ENCODE measurements at regions not wholly inside any gene's neighbourhood (a gene's known extent, or its start where the extent isn't known, plus 50 kb on each side); places are given as distances from the start of the nearest gene placed in this dataset.
"Not testable (repeated sequence)": the region's sequence is repeated elsewhere in the genome, so short reads cannot be mapped to it uniquely, and the experiment has no call there.

- TF ChIP-seq CTCF (IDR thresholded peaks at IDR 0.05); CBX2 (IDR thresholded peaks at IDR 0.05; ENCODE audit: borderline replicate concordance, low read depth); NPAS2 (CRISPR knock-in tag; IDR thresholded peaks at IDR 0.05; ENCODE audit: borderline replicate concordance); SREBF2 (IDR thresholded peaks at IDR 0.05); POLR2A (IDR thresholded peaks at IDR 0.05; ENCODE audit: low read length); CHD4 (IDR thresholded peaks at IDR 0.05; ENCODE audit: borderline replicate concordance); MAX (IDR thresholded peaks at IDR 0.05); ZNF302 (CRISPR knock-in tag; IDR thresholded peaks at IDR 0.05); ESRRA (IDR thresholded peaks at IDR 0.05; ENCODE audit: borderline replicate concordance, low read length); CEBPB (IDR thresholded peaks at IDR 0.05); KDM5A (IDR thresholded peaks at IDR 0.05); RAD21 (conservative IDR thresholded peaks at IDR 0.05 in 1 of 2, IDR thresholded peaks at IDR 0.05 in 1 of 2): not testable (repeated sequence)
Observed at GRCh38 chr4:135447598-135447997, 1246.0 kb upstream of the PABPC4L start.

All from A549 (cell line).